ENCODE measurements at regions not wholly inside any gene's neighbourhood (a gene's known extent, or its start where the extent isn't known, plus 50 kb on each side); places are given as distances from the start of the nearest gene placed in this dataset.

- no peaks in the 10 kb centered on the region for H3K27me3 ChIP-seq
- no peak for DNase-seq (ENCODE audit: low read depth in 1 of 2, low spot score in 1 of 2)
- H3K36me3 ChIP-seq, result no peaks in the 10 kb centered on the region
- no peaks in the 10 kb centered on the region for H3K4me1 ChIP-seq (ENCODE audit: low read depth)
- H3K4me3 ChIP-seq, result no peak overlapping the region
- TF ChIP-seq CTCF (IDR thresholded peaks at IDR 0.05; ENCODE audit: low read depth, low read length), result no peak
- H3K27ac ChIP-seq, result no peak overlapping the region
- H3K9me3 ChIP-seq (ENCODE audit: low read depth), result no peaks in the 10 kb centered on the region
Measured at GRCh38 chr3:20865803-20866202, 679.8 kb upstream of the SGO1 start.

- Histone ChIP-seq H3K27ac (no peak overlapping the region), H3K9me3 (ENCODE audit: low read depth) (no peaks in the 10 kb centered on the region), H3K4me1 (ENCODE audit: low read depth) (no peaks in the 10 kb centered on the region), H3K27me3 (no peaks in the 10 kb centered on the region), H3K36me3 (no peaks in the 10 kb centered on the region), H3K4me3 (no peak overlapping the region)
- no peak for DNase-seq (ENCODE audit: low read depth in 1 of 2, low spot score in 1 of 2)
- TF ChIP-seq CTCF (IDR thresholded peaks at IDR 0.05; ENCODE audit: low read depth, low read length), result no peak
Measured at GRCh38 chr3:20861454-20861853, 675.4 kb upstream of the SGO1 start.

- H3K27me3 ChIP-seq, result no peaks in the 10 kb centered on the region
- H3K9me3 ChIP-seq (ENCODE audit: low read depth), result no peaks in the 10 kb centered on the region
- no peak overlapping the region for H3K27ac ChIP-seq
- TF ChIP-seq CTCF (IDR thresholded peaks at IDR 0.05; ENCODE audit: low read depth, low read length), result no peak
- no peak overlapping the region for H3K4me3 ChIP-seq
- DNase-seq (ENCODE audit: low read depth in 1 of 2, low spot score in 1 of 2), result no peak
- no peaks in the 10 kb centered on the region for H3K4me1 ChIP-seq (ENCODE audit: low read depth)
- H3K36me3 ChIP-seq, result no peaks in the 10 kb centered on the region
Measured at GRCh38 chr3:20857636-20858035, 671.6 kb upstream of the SGO1 start.

GRCh38 chr3:20853890-20854289, 667.9 kb upstream of the SGO1 start:
- H3K27me3 ChIP-seq, result no peaks in the 10 kb centered on the region
- H3K27ac ChIP-seq, result no peak overlapping the region
- H3K4me1 ChIP-seq (ENCODE audit: low read depth), result no peaks in the 10 kb centered on the region
- no peak for DNase-seq (ENCODE audit: low read depth in 1 of 2, low spot score in 1 of 2)
- no peaks in the 10 kb centered on the region for H3K36me3 ChIP-seq
- H3K4me3 ChIP-seq, result no peak overlapping the region
- no peak for TF ChIP-seq CTCF (IDR thresholded peaks at IDR 0.05; ENCODE audit: low read depth, low read length)
- no peaks in the 10 kb centered on the region for H3K9me3 ChIP-seq (ENCODE audit: low read depth)

GRCh38 chr3:20852712-20853111, 666.7 kb upstream of the SGO1 start:
- DNase-seq (ENCODE audit: low read depth in 1 of 2, low spot score in 1 of 2), result no peak
- no peaks in the 10 kb centered on the region for H3K9me3 ChIP-seq (ENCODE audit: low read depth)
- H3K36me3 ChIP-seq, result no peaks in the 10 kb centered on the region
- H3K4me3 ChIP-seq, result no peak overlapping the region
- H3K27ac ChIP-seq, result no peak overlapping the region
- TF ChIP-seq CTCF (IDR thresholded peaks at IDR 0.05; ENCODE audit: low read depth, low read length), result no peak
- no peaks in the 10 kb centered on the region for H3K4me1 ChIP-seq (ENCODE audit: low read depth)
- H3K27me3 ChIP-seq, result no peaks in the 10 kb centered on the region

- Histone ChIP-seq H3K9me3 (ENCODE audit: low read depth) (no peaks in the 10 kb centered on the region), H3K4me3 (no peak overlapping the region), H3K27me3 (no peaks in the 10 kb centered on the region), H3K4me1 (ENCODE audit: low read depth) (no peaks in the 10 kb centered on the region), H3K36me3 (no peaks in the 10 kb centered on the region), H3K27ac (no peak overlapping the region)
- no peak for TF ChIP-seq CTCF (IDR thresholded peaks at IDR 0.05; ENCODE audit: low read depth, low read length)
- no peak for DNase-seq (ENCODE audit: low read depth in 1 of 2, low spot score in 1 of 2)
Measured at GRCh38 chr3:20849975-20850374, 664.0 kb upstream of the SGO1 start.
